GM21360 (cell line): ENCODE measurements at regions not wholly inside any gene's neighbourhood (a gene's known extent, or its start where the extent isn't known, plus 50 kb on each side); places are given as distances from the start of the nearest gene placed in this dataset.

Experiments
- ATAC-seq: cut with Tn5 transposase; IDR thresholded peaks from one replicate; pipeline ENCODE4 v1.9.1; 2021; ENCODE audit warnings: mild to moderate bottlenecking, moderate library complexity; ENCODE audit not compliant: unreplicated experiment

- ATAC-seq, result no peak
Observed at GRCh38 chr6:28764761-28765282, 159.0 kb downstream of the TRIM27 start.

- ATAC-seq, result no peak
Observed at GRCh38 chr6:28765978-28766351, 157.8 kb downstream of the TRIM27 start.

- ATAC-seq, result no peak
Observed at GRCh38 chr6:28766426-28766825, 157.4 kb downstream of the TRIM27 start.

- no peak for ATAC-seq
Observed at GRCh38 chr6:28767133-28767532, 156.7 kb downstream of the TRIM27 start.

GRCh38 chr6:28767691-28768090 lies 156.1 kb downstream of the TRIM27 start:
- no peak for ATAC-seq

- no peak for ATAC-seq
Observed at GRCh38 chr6:28768187-28768913, 155.4 kb downstream of the TRIM27 start.

- no peak for ATAC-seq
Observed at GRCh38 chr6:28769626-28770402, 154.0 kb downstream of the TRIM27 start.

GRCh38 chr6:28770732-28771131 lies 153.1 kb downstream of the TRIM27 start:
- no peak for ATAC-seq

- no peak for ATAC-seq
Observed at GRCh38 chr6:28771401-28772267, 152.2 kb downstream of the TRIM27 start.

GRCh38 chr6:28772480-28773381 lies 151.1 kb downstream of the TRIM27 start:
- no peak for ATAC-seq

GRCh38 chr6:28774292-28775051 lies 149.3 kb downstream of the TRIM27 start:
- ATAC-seq, result no peak

- no peak for ATAC-seq
Observed at GRCh38 chr6:28775052-28775376, 148.8 kb downstream of the TRIM27 start.

GRCh38 chr6:28775405-28776129 lies 148.2 kb downstream of the TRIM27 start:
- ATAC-seq, result no peak

GRCh38 chr6:28776269-28777146 lies 147.3 kb downstream of the TRIM27 start:
- ATAC-seq, result no peak

GRCh38 chr6:28777147-28777461 lies 146.7 kb downstream of the TRIM27 start:
- no peak for ATAC-seq

- no peak for ATAC-seq
Observed at GRCh38 chr6:28782113-28782673, 141.6 kb downstream of the TRIM27 start.

- ATAC-seq, result no peak
Observed at GRCh38 chr6:28785962-28786679, 137.7 kb downstream of the TRIM27 start.
